ENCODE measurements at regions not wholly inside any gene's neighbourhood (a gene's known extent, or its start where the extent isn't known, plus 50 kb on each side); places are given as distances from the start of the nearest gene placed in this dataset.

- TF ChIP-seq MAX (IDR thresholded peaks at IDR 0.05) = no peak
- no peak for TF ChIP-seq CTCF (IDR thresholded peaks at IDR 0.05; ENCODE audit: control extremely low read depth in 1 of 3, insufficient read depth in 1 of 3, low read depth in 1 of 3, low read length in 3 of 3)
- no peak for TF ChIP-seq GABPA (IDR thresholded peaks at IDR 0.05; ENCODE audit: borderline replicate concordance, insufficient read depth, low read length)
- TF ChIP-seq SIX5 (IDR thresholded peaks at IDR 0.05; ENCODE audit: low read depth, low read length) = no peak
- no peak for TF ChIP-seq GTF2F1 (IDR thresholded peaks at IDR 0.05; ENCODE audit: borderline replicate concordance, low read depth, low read length)
- no peak for TF ChIP-seq ATF2 (IDR thresholded peaks at IDR 0.05; ENCODE audit: low read length)
- no peak for TF ChIP-seq SP2 (IDR thresholded peaks at IDR 0.05; ENCODE audit: low read length)
- TF ChIP-seq JUN (IDR thresholded peaks at IDR 0.05; ENCODE audit: low read depth, low read length) = no peak
- TF ChIP-seq POLR2A (IDR thresholded peaks at IDR 0.05; ENCODE audit: control extremely low read depth in 1 of 2, low read depth in 2 of 2, low read length in 2 of 2) = no peak
- no peak for TF ChIP-seq RAD21 (IDR thresholded peaks at IDR 0.05 in 1 of 2, conservative IDR thresholded peaks at IDR 0.05 in 1 of 2; ENCODE audit: low read depth in 2 of 2, low read length in 2 of 2)
- no peak for TF ChIP-seq KDM1A (IDR thresholded peaks at IDR 0.05; ENCODE audit: borderline replicate concordance, low read length)
- no peak for TF ChIP-seq TAF1 (IDR thresholded peaks at IDR 0.05; ENCODE audit: low read depth, low read length)
- no peak for TF ChIP-seq CEBPB (IDR thresholded peaks at IDR 0.05; ENCODE audit: low read depth, low read length)
Measured at GRCh38 chr11:88035271-88035670, 140.0 kb downstream of the RAB38 start.
